Neural cell (in vitro differentiated cells): ENCODE measurements at regions not wholly inside any gene's neighbourhood (a gene's known extent, or its start where the extent isn't known, plus 50 kb on each side); places are given as distances from the start of the nearest gene placed in this dataset.

ENCODE experiments used
- CTCF ChIP-seq: fragments of 450-650 bp; IDR thresholded peaks from 2 replicates; pipeline ENCODE4 v1.5.1; 2014; ENCODE audit warnings: antibody characterized with exemption, mild to moderate bottlenecking, moderate library complexity; ENCODE audit not compliant: poor library complexity, severe bottlenecking
- EP300 ChIP-seq: fragments of 450-650 bp; conservative IDR thresholded peaks from 2 replicates; pipeline ENCODE4 v1.6.1; 2014; ENCODE audit warnings: antibody characterized with exemption, mild to moderate bottlenecking, moderate library complexity; ENCODE audit not compliant: poor library complexity, severe bottlenecking
- POLR2AphosphoS5 ChIP-seq: IDR thresholded peaks from 2 replicates; pipeline ENCODE4 v1.6.1; 2012
- REST ChIP-seq: IDR thresholded peaks from 2 replicates; pipeline ENCODE4 v1.6.1; 2012; ENCODE audit warnings: borderline replicate concordance
- TAF1 ChIP-seq: IDR thresholded peaks from 2 replicates; pipeline ENCODE4 v1.6.1; 2012; ENCODE audit warnings: low read depth

GRCh38 chrX:20720954-20721626 lies 454.4 kb upstream of the RPS6KA3 start:
- TF ChIP-seq POLR2AphosphoS5 (no peak), CTCF (no peak), REST (no peak), EP300 (no peak), TAF1 (no peak)
